ENCODE measurements at regions not wholly inside any gene's neighbourhood (a gene's known extent, or its start where the extent isn't known, plus 50 kb on each side); places are given as distances from the start of the nearest gene placed in this dataset.

GRCh38 chr5:117973785-117974184, 1014.6 kb downstream of the DTWD2 start:
- Mint-ChIP-seq H3K4me1 (no peaks in the 10 kb centered on the region), H3K9me3 (no peaks in the 10 kb centered on the region), H3K27me3 (ENCODE audit: insufficient read depth, low read depth) (no peaks in the 10 kb centered on the region), H3K36me3 (no peaks in the 10 kb centered on the region), H3K4me3 (no peak overlapping the region), H3K27ac (no peak overlapping the region)
- H3K9ac ChIP-seq, result no peak overlapping the region
- no peak for DNase-seq (ENCODE audit: low spot score)
- no peak overlapping the region for H3K4me3 ChIP-seq
- no peak overlapping the region for H3K27ac ChIP-seq
- no peaks in the 10 kb centered on the region for H3K27me3 ChIP-seq
- H4K20me1 ChIP-seq (ENCODE audit: low read depth), result no peaks in the 10 kb centered on the region
- H3K4me1 ChIP-seq, result no peaks in the 10 kb centered on the region
- no peaks in the 10 kb centered on the region for H3F3A ChIP-seq (ENCODE audit: low read depth)
- H3K9me3 ChIP-seq (ENCODE audit: low read depth), result no peaks in the 10 kb centered on the region
- no peak overlapping the region for H3K4me2 ChIP-seq
- H2AFZ ChIP-seq (replicated peaks), result no peak overlapping the region
- TF ChIP-seq CTCF (IDR thresholded peaks at IDR 0.05) (no peak), EZH2phosphoT487 (IDR thresholded peaks at IDR 0.05) (no peak), EZH2 (IDR thresholded peaks at IDR 0.05) (no peak)
- H3K36me3 ChIP-seq, result no peaks in the 10 kb centered on the region
- H3K79me2 ChIP-seq (ENCODE audit: low read depth), result no peaks in the 10 kb centered on the region

- no peaks in the 10 kb centered on the region for H4K20me1 ChIP-seq (ENCODE audit: low read depth)
- H3K9me3 ChIP-seq (ENCODE audit: low read depth), result no peaks in the 10 kb centered on the region
- H3K79me2 ChIP-seq (ENCODE audit: low read depth), result no peaks in the 10 kb centered on the region
- peaks cover 2% of the 10 kb centered on the region for H3K9me3 Mint-ChIP-seq
- H3F3A ChIP-seq (ENCODE audit: low read depth), result no peaks in the 10 kb centered on the region
- H3K36me3 ChIP-seq, result no peaks in the 10 kb centered on the region
- no peak overlapping the region for H3K27ac Mint-ChIP-seq
- H3K36me3 Mint-ChIP-seq, result no peaks in the 10 kb centered on the region
- no peak overlapping the region for H2AFZ ChIP-seq (replicated peaks)
- TF ChIP-seq EZH2 (IDR thresholded peaks at IDR 0.05) (no peak), CTCF (IDR thresholded peaks at IDR 0.05) (no peak), EZH2phosphoT487 (IDR thresholded peaks at IDR 0.05) (no peak)
- no peak for DNase-seq (ENCODE audit: low spot score)
- no peaks in the 10 kb centered on the region for H3K4me1 Mint-ChIP-seq
- H3K4me3 ChIP-seq, result no peak overlapping the region
- no peaks in the 10 kb centered on the region for H3K27me3 Mint-ChIP-seq (ENCODE audit: insufficient read depth, low read depth)
- H3K4me3 Mint-ChIP-seq, result no peak overlapping the region
- H3K27ac ChIP-seq, result no peak overlapping the region
- H3K9ac ChIP-seq, result no peak overlapping the region
- H3K27me3 ChIP-seq, result no peaks in the 10 kb centered on the region
- no peaks in the 10 kb centered on the region for H3K4me1 ChIP-seq
- no peak overlapping the region for H3K4me2 ChIP-seq
Observed at GRCh38 chr5:117955831-117956230, 1032.5 kb downstream of the DTWD2 start.

GRCh38 chr5:117954331-117954730, 1034.0 kb downstream of the DTWD2 start:
- no peaks in the 10 kb centered on the region for H3K79me2 ChIP-seq (ENCODE audit: low read depth)
- H3K4me3 ChIP-seq, result no peak overlapping the region
- H3K4me2 ChIP-seq, result no peak overlapping the region
- H3K4me1 ChIP-seq, result no peaks in the 10 kb centered on the region
- no peaks in the 10 kb centered on the region for H3K9me3 ChIP-seq (ENCODE audit: low read depth)
- no peak for DNase-seq (ENCODE audit: low spot score)
- H3K27me3 Mint-ChIP-seq (ENCODE audit: insufficient read depth, low read depth), result no peaks in the 10 kb centered on the region
- H3K4me1 Mint-ChIP-seq, result no peaks in the 10 kb centered on the region
- no peaks in the 10 kb centered on the region for H3F3A ChIP-seq (ENCODE audit: low read depth)
- H4K20me1 ChIP-seq (ENCODE audit: low read depth), result no peaks in the 10 kb centered on the region
- TF ChIP-seq EZH2 (IDR thresholded peaks at IDR 0.05), result no peak
- no peaks in the 10 kb centered on the region for H3K36me3 Mint-ChIP-seq
- H3K27ac Mint-ChIP-seq, result no peak overlapping the region
- H3K27me3 ChIP-seq, result no peaks in the 10 kb centered on the region
- no peak overlapping the region for H2AFZ ChIP-seq (replicated peaks)
- H3K4me3 Mint-ChIP-seq, result no peak overlapping the region
- H3K36me3 ChIP-seq, result no peaks in the 10 kb centered on the region
- peaks cover 2% of the 10 kb centered on the region for H3K9me3 Mint-ChIP-seq
- no peak overlapping the region for H3K27ac ChIP-seq
- H3K9ac ChIP-seq, result no peak overlapping the region

- no peak overlapping the region for H3K4me2 ChIP-seq
- no peak overlapping the region for H3K4me3 ChIP-seq
- no peaks in the 10 kb centered on the region for H3F3A ChIP-seq (ENCODE audit: low read depth)
- no peaks in the 10 kb centered on the region for H3K79me2 ChIP-seq (ENCODE audit: low read depth)
- Mint-ChIP-seq H3K4me3 (no peak overlapping the region), H3K27ac (no peak overlapping the region), H3K27me3 (ENCODE audit: insufficient read depth, low read depth) (no peaks in the 10 kb centered on the region), H3K9me3 (peaks cover 2% of the 10 kb centered on the region), H3K4me1 (no peaks in the 10 kb centered on the region), H3K36me3 (no peaks in the 10 kb centered on the region)
- H3K27me3 ChIP-seq, result no peaks in the 10 kb centered on the region
- TF ChIP-seq CTCF (IDR thresholded peaks at IDR 0.05) (no peak), EZH2 (IDR thresholded peaks at IDR 0.05) (no peak), EZH2phosphoT487 (IDR thresholded peaks at IDR 0.05) (no peak)
- H4K20me1 ChIP-seq (ENCODE audit: low read depth), result no peaks in the 10 kb centered on the region
- H3K4me1 ChIP-seq, result no peaks in the 10 kb centered on the region
- H3K9ac ChIP-seq, result no peak overlapping the region
- no peak overlapping the region for H3K27ac ChIP-seq
- H3K36me3 ChIP-seq, result no peaks in the 10 kb centered on the region
- H3K9me3 ChIP-seq (ENCODE audit: low read depth), result no peaks in the 10 kb centered on the region
- no peak for DNase-seq (ENCODE audit: low spot score)
- H2AFZ ChIP-seq (replicated peaks), result no peak overlapping the region
Observed at GRCh38 chr5:117953272-117953671, 1035.1 kb downstream of the DTWD2 start.

Measured in neural progenitor cell (in vitro differentiated cells).